ENCODE measurements at regions not wholly inside any gene's neighbourhood (a gene's known extent, or its start where the extent isn't known, plus 50 kb on each side); places are given as distances from the start of the nearest gene placed in this dataset.
A peak's percentile ranks its signal among the peaks of the same experiment; 100 is the strongest.

- no peaks in the 10 kb centered on the region for H3F3A ChIP-seq (ENCODE audit: low read depth)
- no peak overlapping the region for H3K27ac ChIP-seq
- Mint-ChIP-seq H3K27me3 (ENCODE audit: insufficient read depth, low read depth) (peaks cover 7% of the 10 kb centered on the region), H3K27ac (no peak overlapping the region), H3K36me3 (no peaks in the 10 kb centered on the region), H3K9me3 (peaks cover 21% of the 10 kb centered on the region), H3K4me3 (no peak overlapping the region), H3K4me1 (no peaks in the 10 kb centered on the region)
- H2AFZ ChIP-seq (replicated peaks), result no peak overlapping the region
- no peaks in the 10 kb centered on the region for H3K79me2 ChIP-seq (ENCODE audit: low read depth)
- H3K4me2 ChIP-seq, result no peak overlapping the region
- no peaks in the 10 kb centered on the region for H4K20me1 ChIP-seq (ENCODE audit: low read depth)
- no peak for DNase-seq (ENCODE audit: low spot score)
- peaks cover 3% of the 10 kb centered on the region for H3K4me1 ChIP-seq
- H3K9me3 ChIP-seq (ENCODE audit: low read depth), result no peaks in the 10 kb centered on the region
- H3K9ac ChIP-seq, result no peak overlapping the region
- no peak overlapping the region for H3K4me3 ChIP-seq
- H3K27me3 ChIP-seq, result no peaks in the 10 kb centered on the region
- no peaks in the 10 kb centered on the region for H3K36me3 ChIP-seq
- TF ChIP-seq CTCF (IDR thresholded peaks at IDR 0.05) (no peak), EZH2phosphoT487 (IDR thresholded peaks at IDR 0.05) (no peak), EZH2 (IDR thresholded peaks at IDR 0.05) (no peak)
Measured at GRCh38 chr2:128729051-128729450, 410.4 kb upstream of the HS6ST1 start.

GRCh38 chr2:128731994-128732650 is 413.5 kb upstream of the HS6ST1 start:
- H3K27ac ChIP-seq, result no peak overlapping the region
- H3K4me3 ChIP-seq, result no peak overlapping the region
- peak overlapping the region; percentile 72 for H3K27ac Mint-ChIP-seq
- H3K4me1 Mint-ChIP-seq, result peaks cover 9% of the 10 kb centered on the region
- no peak for DNase-seq (ENCODE audit: low spot score)
- no peaks in the 10 kb centered on the region for H3K79me2 ChIP-seq (ENCODE audit: low read depth)
- H4K20me1 ChIP-seq (ENCODE audit: low read depth), result no peaks in the 10 kb centered on the region
- no peaks in the 10 kb centered on the region for H3K9me3 ChIP-seq (ENCODE audit: low read depth)
- H3K27me3 Mint-ChIP-seq (ENCODE audit: insufficient read depth, low read depth), result peaks cover 7% of the 10 kb centered on the region
- no peak overlapping the region for H3K4me3 Mint-ChIP-seq
- H3F3A ChIP-seq (ENCODE audit: low read depth), result no peaks in the 10 kb centered on the region
- H3K36me3 Mint-ChIP-seq, result no peaks in the 10 kb centered on the region
- peaks cover 6% of the 10 kb centered on the region for H3K4me1 ChIP-seq
- no peaks in the 10 kb centered on the region for H3K36me3 ChIP-seq
- H2AFZ ChIP-seq (replicated peaks), result no peak overlapping the region
- no peak overlapping the region for H3K4me2 ChIP-seq
- no peak overlapping the region for H3K9ac ChIP-seq
- H3K27me3 ChIP-seq, result peaks cover 2% of the 10 kb centered on the region
- TF ChIP-seq EZH2phosphoT487 (IDR thresholded peaks at IDR 0.05), result no peak
- TF ChIP-seq EZH2 (IDR thresholded peaks at IDR 0.05), result no peak
- TF ChIP-seq CTCF (IDR thresholded peaks at IDR 0.05), result no peak
- peaks cover 23% of the 10 kb centered on the region for H3K9me3 Mint-ChIP-seq

GRCh38 chr2:128732976-128733431 is 414.3 kb upstream of the HS6ST1 start:
- Mint-ChIP-seq H3K9me3 (peaks cover 23% of the 10 kb centered on the region), H3K27me3 (ENCODE audit: insufficient read depth, low read depth) (peaks cover 6% of the 10 kb centered on the region), H3K4me1 (peaks cover 9% of the 10 kb centered on the region), H3K27ac (no peak overlapping the region), H3K36me3 (no peaks in the 10 kb centered on the region), H3K4me3 (no peak overlapping the region)
- no peaks in the 10 kb centered on the region for H3K79me2 ChIP-seq (ENCODE audit: low read depth)
- peaks cover 9% of the 10 kb centered on the region for H3K27me3 ChIP-seq
- H3K9ac ChIP-seq, result no peak overlapping the region
- no peak overlapping the region for H2AFZ ChIP-seq (replicated peaks)
- no peak for TF ChIP-seq CTCF (IDR thresholded peaks at IDR 0.05)
- TF ChIP-seq EZH2phosphoT487 (IDR thresholded peaks at IDR 0.05), result no peak
- TF ChIP-seq EZH2 (IDR thresholded peaks at IDR 0.05), result no peak
- H3K9me3 ChIP-seq (ENCODE audit: low read depth), result no peaks in the 10 kb centered on the region
- DNase-seq (ENCODE audit: low spot score), result no peak
- no peaks in the 10 kb centered on the region for H3K36me3 ChIP-seq
- H3K27ac ChIP-seq, result no peak overlapping the region
- H4K20me1 ChIP-seq (ENCODE audit: low read depth), result no peaks in the 10 kb centered on the region
- no peaks in the 10 kb centered on the region for H3F3A ChIP-seq (ENCODE audit: low read depth)
- no peak overlapping the region for H3K4me3 ChIP-seq
- no peak overlapping the region for H3K4me2 ChIP-seq
- peaks cover 6% of the 10 kb centered on the region for H3K4me1 ChIP-seq

Measured in neural progenitor cell (in vitro differentiated cells).